Activated naive CD8-positive, alpha-beta T cell treated with anti-CD3 and anti-CD28 coated beads, Interleukin-2, amount 50 U/mL, for 24 hours (primary cell): ENCODE measurements at regions not wholly inside any gene's neighbourhood (a gene's known extent, or its start where the extent isn't known, plus 50 kb on each side); places are given as distances from the start of the nearest gene placed in this dataset.
"Not testable (repeated sequence)": the region's sequence is repeated elsewhere in the genome, so short reads cannot be mapped to it uniquely, and the experiment has no call there.

ENCODE experiments used
- ATAC-seq: fragments of 150-1000 bp; cut with Tn5 transposase; one replicate; pipeline ENCODE4 v1.10.0; 2021
- DNase-seq: peaks from one replicate; pipeline ENCODE4 v3.0.0; 2021
- H3K27ac Mint-ChIP-seq: one replicate; pipeline ENCODE4 v1.8.0; 2021; ENCODE audit warnings: mild to moderate bottlenecking, mixed read lengths
- H3K27me3 Mint-ChIP-seq: one replicate; pipeline ENCODE4 v1.8.0; 2021; ENCODE audit warnings: mixed read lengths
- H3K36me3 Mint-ChIP-seq: one replicate; pipeline ENCODE4 v1.8.0; 2021; ENCODE audit warnings: low read depth, mixed read lengths
- H3K4me1 Mint-ChIP-seq: one replicate; pipeline ENCODE4 v1.8.0; 2021; ENCODE audit warnings: mixed read lengths
- H3K4me3 Mint-ChIP-seq: one replicate; pipeline ENCODE4 v1.8.0; 2021; ENCODE audit warnings: mild to moderate bottlenecking, moderate library complexity, mixed read lengths
- H3K9me3 Mint-ChIP-seq: one replicate; pipeline ENCODE4 v1.8.0; 2021; ENCODE audit warnings: mixed read lengths

GRCh38 chr16:52742608-52743170 is 195.7 kb upstream of the TOX3 start:
- Mint-ChIP-seq H3K36me3 (no peaks in the 10 kb centered on the region), H3K27me3 (peaks cover 2% of the 10 kb centered on the region), H3K4me1 (no peaks in the 10 kb centered on the region), H3K9me3 (no peaks in the 10 kb centered on the region), H3K27ac (no peak overlapping the region), H3K4me3 (no peak overlapping the region)
- DNase-seq = no peak
- ATAC-seq = no peak

- Mint-ChIP-seq H3K27ac (no peak overlapping the region), H3K4me3 (no peak overlapping the region), H3K27me3 (peaks cover 2% of the 10 kb centered on the region), H3K9me3 (no peaks in the 10 kb centered on the region), H3K4me1 (no peaks in the 10 kb centered on the region), H3K36me3 (no peaks in the 10 kb centered on the region)
- no peak for ATAC-seq
- DNase-seq = no peak
Measured at GRCh38 chr16:52742052-52742451, 195.1 kb upstream of the TOX3 start.

GRCh38 chr16:52741351-52741750 is 194.4 kb upstream of the TOX3 start:
- DNase-seq (no peak), ATAC-seq (no peak)
- no peaks in the 10 kb centered on the region for H3K9me3 Mint-ChIP-seq
- no peaks in the 10 kb centered on the region for H3K36me3 Mint-ChIP-seq
- H3K4me1 Mint-ChIP-seq = no peaks in the 10 kb centered on the region
- H3K27ac Mint-ChIP-seq = no peak overlapping the region
- H3K4me3 Mint-ChIP-seq = no peak overlapping the region
- H3K27me3 Mint-ChIP-seq = peaks cover 2% of the 10 kb centered on the region

- H3K4me1 Mint-ChIP-seq = no peaks in the 10 kb centered on the region
- no peaks in the 10 kb centered on the region for H3K36me3 Mint-ChIP-seq
- H3K4me3 Mint-ChIP-seq = no peak overlapping the region
- H3K9me3 Mint-ChIP-seq = no peaks in the 10 kb centered on the region
- no peak for DNase-seq
- peaks cover 2% of the 10 kb centered on the region for H3K27me3 Mint-ChIP-seq
- ATAC-seq = no peak
- H3K27ac Mint-ChIP-seq = no peak overlapping the region
Measured at GRCh38 chr16:52740766-52741165, 193.8 kb upstream of the TOX3 start.

GRCh38 chr16:52740333-52740732 is 193.4 kb upstream of the TOX3 start:
- Mint-ChIP-seq H3K36me3 (no peaks in the 10 kb centered on the region), H3K4me3 (no peak overlapping the region), H3K27ac (no peak overlapping the region), H3K27me3 (peaks cover 2% of the 10 kb centered on the region), H3K4me1 (no peaks in the 10 kb centered on the region), H3K9me3 (no peaks in the 10 kb centered on the region)
- DNase-seq = no peak
- no peak for ATAC-seq

- not testable (repeated sequence) for H3K9me3 Mint-ChIP-seq, H3K4me1 Mint-ChIP-seq, ATAC-seq, H3K27ac Mint-ChIP-seq, H3K36me3 Mint-ChIP-seq, H3K4me3 Mint-ChIP-seq, H3K27me3 Mint-ChIP-seq, DNase-seq
Measured at GRCh38 chr16:52738992-52739391, 192.0 kb upstream of the TOX3 start.

GRCh38 chr16:52731219-52731875 is 184.4 kb upstream of the TOX3 start:
- Mint-ChIP-seq H3K9me3 (peaks cover 11% of the 10 kb centered on the region), H3K27me3 (no peaks in the 10 kb centered on the region), H3K36me3 (no peaks in the 10 kb centered on the region), H3K27ac (no peak overlapping the region), H3K4me1 (no peaks in the 10 kb centered on the region), H3K4me3 (no peak overlapping the region)
- DNase-seq (no peak), ATAC-seq (no peak)

- Mint-ChIP-seq H3K9me3 (peaks cover 11% of the 10 kb centered on the region), H3K4me1 (no peaks in the 10 kb centered on the region), H3K36me3 (no peaks in the 10 kb centered on the region), H3K27me3 (no peaks in the 10 kb centered on the region), H3K4me3 (no peak overlapping the region), H3K27ac (no peak overlapping the region)
- DNase-seq = no peak
- no peak for ATAC-seq
Measured at GRCh38 chr16:52729731-52730130, 182.8 kb upstream of the TOX3 start.

- H3K4me3 Mint-ChIP-seq = no peak overlapping the region
- no peak for DNase-seq
- no peak for ATAC-seq
- H3K36me3 Mint-ChIP-seq = no peaks in the 10 kb centered on the region
- H3K4me1 Mint-ChIP-seq = no peaks in the 10 kb centered on the region
- H3K27me3 Mint-ChIP-seq = no peaks in the 10 kb centered on the region
- H3K27ac Mint-ChIP-seq = no peak overlapping the region
- H3K9me3 Mint-ChIP-seq = peaks cover 11% of the 10 kb centered on the region
Measured at GRCh38 chr16:52727849-52728248, 180.9 kb upstream of the TOX3 start.

GRCh38 chr16:52727441-52727840 is 180.5 kb upstream of the TOX3 start:
- no peak overlapping the region for H3K27ac Mint-ChIP-seq
- DNase-seq (no peak), ATAC-seq (no peak)
- no peaks in the 10 kb centered on the region for H3K27me3 Mint-ChIP-seq
- H3K4me1 Mint-ChIP-seq = no peaks in the 10 kb centered on the region
- H3K4me3 Mint-ChIP-seq = no peak overlapping the region
- no peaks in the 10 kb centered on the region for H3K36me3 Mint-ChIP-seq
- peaks cover 7% of the 10 kb centered on the region for H3K9me3 Mint-ChIP-seq

GRCh38 chr16:52725461-52725860 is 178.5 kb upstream of the TOX3 start:
- Mint-ChIP-seq H3K36me3 (no peaks in the 10 kb centered on the region), H3K9me3 (peaks cover 4% of the 10 kb centered on the region), H3K27me3 (no peaks in the 10 kb centered on the region), H3K4me1 (no peaks in the 10 kb centered on the region), H3K27ac (no peak overlapping the region), H3K4me3 (no peak overlapping the region)
- ATAC-seq = no peak
- no peak for DNase-seq

GRCh38 chr16:52725043-52725442 is 178.1 kb upstream of the TOX3 start:
- DNase-seq (no peak), ATAC-seq (no peak)
- H3K4me1 Mint-ChIP-seq = no peaks in the 10 kb centered on the region
- H3K36me3 Mint-ChIP-seq = no peaks in the 10 kb centered on the region
- H3K27ac Mint-ChIP-seq = no peak overlapping the region
- H3K4me3 Mint-ChIP-seq = no peak overlapping the region
- H3K9me3 Mint-ChIP-seq = peaks cover 4% of the 10 kb centered on the region
- no peaks in the 10 kb centered on the region for H3K27me3 Mint-ChIP-seq

GRCh38 chr16:52721331-52721730 is 174.4 kb upstream of the TOX3 start:
- Mint-ChIP-seq H3K36me3 (no peaks in the 10 kb centered on the region), H3K27me3 (no peaks in the 10 kb centered on the region), H3K27ac (no peak overlapping the region), H3K9me3 (no peaks in the 10 kb centered on the region), H3K4me1 (no peaks in the 10 kb centered on the region), H3K4me3 (no peak overlapping the region)
- ATAC-seq (no peak), DNase-seq (no peak)

GRCh38 chr16:52718046-52718445 is 171.1 kb upstream of the TOX3 start:
- Mint-ChIP-seq H3K4me3 (no peak overlapping the region), H3K36me3 (no peaks in the 10 kb centered on the region), H3K27ac (no peak overlapping the region)

GRCh38 chr16:52713740-52714139 is 166.8 kb upstream of the TOX3 start:
- no peak overlapping the region for H3K27ac Mint-ChIP-seq
- H3K36me3 Mint-ChIP-seq = no peaks in the 10 kb centered on the region
- ATAC-seq (no peak), DNase-seq (no peak)
- no peaks in the 10 kb centered on the region for H3K4me1 Mint-ChIP-seq
- no peak overlapping the region for H3K4me3 Mint-ChIP-seq
- no peaks in the 10 kb centered on the region for H3K9me3 Mint-ChIP-seq
- H3K27me3 Mint-ChIP-seq = no peaks in the 10 kb centered on the region

More at GRCh38 chr16:52718046-52718445, 171.1 kb upstream of the TOX3 start:
- no peak for ATAC-seq
- Mint-ChIP-seq H3K9me3 (no peaks in the 10 kb centered on the region), H3K27me3 (no peaks in the 10 kb centered on the region), H3K4me1 (no peaks in the 10 kb centered on the region)
- no peak for DNase-seq

- H3K4me1 Mint-ChIP-seq = no peaks in the 10 kb centered on the region
- H3K27ac Mint-ChIP-seq = no peak overlapping the region
- DNase-seq (no peak), ATAC-seq (no peak)
- H3K36me3 Mint-ChIP-seq = no peaks in the 10 kb centered on the region
- no peaks in the 10 kb centered on the region for H3K9me3 Mint-ChIP-seq
- peaks cover 4% of the 10 kb centered on the region for H3K27me3 Mint-ChIP-seq
- no peak overlapping the region for H3K4me3 Mint-ChIP-seq
Measured at GRCh38 chr16:52709306-52709705, 162.4 kb upstream of the TOX3 start.
